Esophagus muscularis mucosa (tissue), 4 donors: ENCODE measurements at regions not wholly inside any gene's neighbourhood (a gene's known extent, or its start where the extent isn't known, plus 50 kb on each side); places are given as distances from the start of the nearest gene placed in this dataset.
"Not testable (repeated sequence)": the region's sequence is repeated elsewhere in the genome, so short reads cannot be mapped to it uniquely, and the experiment has no call there.

ENCODE experiments used
- DNase-seq: peaks from one replicate; pipeline ENCODE4 v3.0.0-alpha.2; 2017; ENCODE audit errors: extremely low spot score
- H3K27ac ChIP-seq, 4 donors: fragments of 200-600 bp; sonication (generic); replicated peaks in 1 of 4; 1 replicate in 3 of 4; 2 replicates in 1 of 4; pipeline ENCODE4 v1.5.1; 2016 to 2019; ENCODE audit warnings: mild to moderate bottlenecking in 1 of 4
- H3K27me3 ChIP-seq, 4 donors: fragments of 200-600 bp; sonication (generic); one replicate each; pipeline versions ENCODE4 v1.5.1 to v1.6.0; 2016 to 2019
- H3K36me3 ChIP-seq, 4 donors: fragments of 200-600 bp; sonication (generic); one replicate each; pipeline ENCODE4 v1.5.1; 2016 to 2019
- H3K4me1 ChIP-seq, 4 donors: fragments of 200-600 bp; sonication (generic); one replicate each; pipeline ENCODE4 v1.5.1; 2016 to 2019
- H3K4me3 ChIP-seq, 4 donors: fragments of 200-600 bp; sonication (generic); 1 replicate in 2 of 4; 2 replicates in 2 of 4; pipeline ENCODE4 v1.5.1; 2016 to 2019; ENCODE audit warnings: mild to moderate bottlenecking in 4 of 4, moderate library complexity in 1 of 4
- H3K9me3 ChIP-seq, 4 donors: fragments of 200-600 bp; sonication (generic); 1 replicate in 3 of 4; 2 replicates in 1 of 4; pipeline ENCODE4 v1.5.1; 2016 to 2019
- CTCF ChIP-seq, 3 experiments: fragments of 200-600 bp in 2 of 3; fragments of 450-650 bp in 1 of 3; sonication (generic) in 2 of 3; IDR thresholded peaks; one replicate each; pipeline ENCODE4 v1.5.1; 2017 to 2019; ENCODE audit warnings: antibody characterized with exemption in 3 of 3, mild to moderate bottlenecking in 2 of 3, moderate library complexity in 1 of 3
- EP300 ChIP-seq: sonication (generic); formaldehyde crosslinking; IDR thresholded peaks from one replicate; pipeline ENCODE4 v1.6.1; 2017; ENCODE audit warnings: antibody characterized with exemption
- POLR2A ChIP-seq: fragments of 450-650 bp; IDR thresholded peaks from one replicate; pipeline ENCODE4 v1.6.1; 2017; ENCODE audit warnings: antibody characterized with exemption, moderate library complexity, mild to moderate bottlenecking, low read depth
- POLR2AphosphoS5 ChIP-seq, 2 donors: sonication (generic); formaldehyde crosslinking; IDR thresholded peaks; one replicate each; pipeline ENCODE4 v1.6.1; 2017; ENCODE audit warnings: antibody characterized with exemption in 2 of 2
- WGBS: methylation state at CpG from one replicate; pipeline ENCODE4 v1.1.5; 2018; 5-methylcytosine and 5-hydroxymethylcytosine counted together
- intact Hi-C: fragments of 100-400 bp; cut with DNase I; formaldehyde crosslinking; loops from one replicate; pipeline ENCODE4 v1.15.1; 2023

DNA sequence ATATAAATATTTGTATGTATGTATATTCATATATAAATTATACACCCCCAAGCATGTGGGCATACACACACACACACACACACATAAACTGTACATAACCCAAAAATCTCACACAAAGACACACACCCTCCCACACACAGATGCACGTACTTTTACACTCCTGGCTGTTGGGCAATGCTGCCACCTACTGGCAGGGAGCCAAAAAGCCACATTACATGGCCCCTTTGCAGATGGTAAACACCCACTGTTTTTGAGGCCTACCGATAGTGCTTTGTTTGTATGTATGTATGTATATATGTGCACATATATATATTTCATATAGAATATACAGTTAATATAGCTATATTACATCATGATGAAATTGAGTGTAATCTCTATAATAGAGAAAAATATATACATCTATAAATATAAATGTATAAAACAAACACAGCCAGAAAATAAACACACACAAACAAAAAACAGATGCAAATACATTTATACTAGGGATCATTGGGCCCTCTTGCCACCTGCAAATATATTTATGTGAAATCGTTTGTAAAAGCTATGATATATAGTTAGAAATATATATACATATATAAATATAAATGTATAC, 120.1 kb upstream of the ACBD5 start:
- Histone ChIP-seq H3K27ac (no peak overlapping the region), H3K4me1 (no peaks in the 10 kb centered on the region), H3K9me3 (no peaks in the 10 kb centered on the region), H3K27me3 (no peaks in the 10 kb centered on the region), H3K4me3 (no peak overlapping the region), H3K36me3 (no peaks in the 10 kb centered on the region)
- DNase-seq: no peak
- intact Hi-C loops: loop anchor here (5.0 kb wide), 1 partner anchor 138 kb away; no protein-coding TSS in a partner anchor
- 10% methylated on average over 3 of the region's 3 CpGs for WGBS
- no peak for TF ChIP-seq POLR2A
- TF ChIP-seq POLR2AphosphoS5 (IDR thresholded peaks at IDR 0.05): peak in 1 of 2 donors; percentile 23
- TF ChIP-seq CTCF (IDR thresholded peaks at IDR 0.05): peak; percentile 58 to 71 (median 60)

GRCh38 chr10:27359792-27360355, 119.3 kb upstream of the ACBD5 start:
- 77% methylated on average over 8 of the region's 12 CpGs for WGBS

GRCh38 chr10:27356738-27357137, 116.1 kb upstream of the ACBD5 start:
- no peak for TF ChIP-seq CTCF (IDR thresholded peaks at IDR 0.05)
- TF ChIP-seq EP300: no peak
- no peak for TF ChIP-seq POLR2A
- TF ChIP-seq POLR2AphosphoS5 (IDR thresholded peaks at IDR 0.05): no peak
- no peak overlapping the region for H3K27ac ChIP-seq
- peaks cover 0 to 4% (median 0%) of the 10 kb centered on the region in 4 donors for H3K4me1 ChIP-seq
- H3K9me3 ChIP-seq: no peaks in the 10 kb centered on the region
- DNase-seq: no peak
- WGBS: 85% methylated on average over 6 of the region's 8 CpGs
- no peaks in the 10 kb centered on the region for H3K27me3 ChIP-seq
- intact Hi-C loops: loop anchor here (5.0 kb wide), 1 partner anchor 464 kb away; no protein-coding TSS in a partner anchor
- no peaks in the 10 kb centered on the region for H3K36me3 ChIP-seq
- no peak overlapping the region for H3K4me3 ChIP-seq

More at GRCh38 chr10:27359792-27360355, 119.3 kb upstream of the ACBD5 start:
- intact Hi-C loops: loop anchor here (5.0 kb wide), 2 partner anchors 138 to 468 kb away; no protein-coding TSS in a partner anchor
- no peaks in the 10 kb centered on the region for H3K4me1 ChIP-seq
- no peak overlapping the region for H3K27ac ChIP-seq
- H3K27me3 ChIP-seq: no peaks in the 10 kb centered on the region
- H3K4me3 ChIP-seq: no peak overlapping the region
- TF ChIP-seq CTCF (IDR thresholded peaks at IDR 0.05) (no peak), POLR2AphosphoS5 (IDR thresholded peaks at IDR 0.05) (no peak), EP300 (no peak), POLR2A (no peak)
- H3K9me3 ChIP-seq: no peaks in the 10 kb centered on the region
- no peaks in the 10 kb centered on the region for H3K36me3 ChIP-seq
- no peak for DNase-seq

DNA sequence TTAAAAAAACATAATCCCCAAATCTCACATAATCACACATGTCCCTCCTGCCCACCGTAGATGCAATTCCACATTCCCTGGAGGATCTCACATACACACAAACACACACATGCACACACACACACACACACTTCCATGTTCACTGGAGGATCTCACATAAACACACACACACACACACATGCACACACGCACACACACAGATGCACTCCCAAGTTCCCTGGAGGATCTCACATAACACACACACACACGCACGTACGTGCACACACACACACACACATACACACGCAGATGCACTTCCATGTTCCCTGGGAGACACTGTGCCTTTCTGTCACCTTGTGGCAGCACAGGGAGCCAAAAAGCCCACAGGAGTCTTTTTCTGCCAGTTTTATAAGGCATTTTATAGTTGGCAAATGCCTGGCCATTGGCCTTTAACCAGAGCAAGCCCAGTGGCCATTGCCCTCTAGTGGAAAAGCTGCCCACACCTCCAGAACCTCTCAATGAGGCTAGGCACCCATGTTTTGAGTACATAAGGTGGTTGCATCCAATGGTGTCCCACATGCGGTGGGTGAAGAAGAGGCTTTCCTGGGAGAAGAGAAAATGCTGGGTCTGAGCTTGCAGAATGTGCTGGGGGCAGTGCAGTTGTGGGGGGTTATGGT, 115.4 kb upstream of the ACBD5 start:
- H3K36me3 ChIP-seq: no peaks in the 10 kb centered on the region
- no peak overlapping the region for H3K27ac ChIP-seq
- H3K9me3 ChIP-seq: no peaks in the 10 kb centered on the region
- intact Hi-C loops: loop anchor here (5.0 kb wide), 1 partner anchor 464 kb away; no protein-coding TSS in a partner anchor
- TF ChIP-seq POLR2A: no peak
- TF ChIP-seq EP300: no peak
- H3K4me3 ChIP-seq: no peak overlapping the region
- no peak for DNase-seq
- H3K27me3 ChIP-seq: no peaks in the 10 kb centered on the region
- peaks cover 0 to 4% (median 0%) of the 10 kb centered on the region in 4 donors for H3K4me1 ChIP-seq
- 97% methylated on average over 7 of the region's 7 CpGs for WGBS

DNA sequence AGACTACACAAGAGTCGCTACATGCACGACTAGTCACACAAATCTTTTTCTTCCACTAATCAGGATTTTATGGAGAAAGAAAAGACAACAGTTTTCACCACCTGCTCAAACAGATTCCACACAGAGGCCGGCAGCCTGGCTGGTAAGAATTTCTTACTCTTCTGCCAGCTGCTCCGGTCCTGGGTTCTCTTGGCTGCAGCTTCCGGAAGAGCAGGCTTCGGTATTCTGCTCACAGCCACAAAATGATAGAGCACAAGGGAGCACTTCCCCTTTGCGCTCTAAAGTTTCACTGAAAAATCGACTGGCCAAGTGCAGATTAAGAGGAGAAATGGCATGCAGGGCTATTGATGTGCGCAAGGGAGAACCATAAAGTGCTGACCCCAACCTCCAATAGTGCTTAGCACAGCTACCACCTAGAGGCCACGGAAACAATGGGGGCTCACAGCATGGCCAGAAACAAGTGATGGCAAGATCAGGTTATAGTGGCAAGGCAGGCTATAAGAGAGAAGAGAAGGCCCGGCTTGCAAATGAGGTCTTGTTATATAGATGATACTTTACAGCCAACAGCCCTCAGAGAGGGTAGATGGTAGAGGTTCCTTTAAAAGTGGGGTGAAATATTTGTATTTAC, 114.2 kb upstream of the ACBD5 start:
- H3K27me3 ChIP-seq, H3K4me3 ChIP-seq, H3K9me3 ChIP-seq, H3K27ac ChIP-seq, H3K4me1 ChIP-seq, H3K36me3 ChIP-seq, DNase-seq: not testable (repeated sequence)
- WGBS: 51% methylated on average over 10 of the region's 11 CpGs
- intact Hi-C loops: loop anchor here (5.0 kb wide), 1 partner anchor 462 kb away; no protein-coding TSS in a partner anchor

DNA sequence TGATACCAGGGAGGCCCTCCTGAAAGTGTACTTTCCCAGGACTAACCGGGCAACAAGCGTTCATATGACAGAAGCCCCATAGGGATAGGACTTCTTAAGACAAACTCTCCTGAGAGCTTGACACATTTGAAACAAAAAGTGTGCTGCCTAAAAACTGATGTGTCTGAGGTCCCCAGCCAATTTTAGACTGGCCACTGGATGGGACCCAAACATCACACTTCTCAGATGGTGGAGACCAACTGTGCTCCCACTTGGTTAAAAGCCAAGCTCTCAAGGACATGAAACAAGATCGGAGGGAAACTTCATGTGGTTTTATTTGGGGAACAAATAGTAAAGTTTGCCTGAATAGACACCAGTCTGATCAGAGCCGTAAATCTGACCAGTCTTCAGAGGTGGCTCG, 113.5 kb upstream of the ACBD5 start:
- H3K4me3 ChIP-seq, H3K9me3 ChIP-seq, DNase-seq, intact Hi-C loops, H3K27me3 ChIP-seq, H3K27ac ChIP-seq, H3K36me3 ChIP-seq, H3K4me1 ChIP-seq: not testable (repeated sequence)
- 78% methylated on average over 5 of the region's 5 CpGs for WGBS
